ENCODE measurements at regions not wholly inside any gene's neighbourhood (a gene's known extent, or its start where the extent isn't known, plus 50 kb on each side); places are given as distances from the start of the nearest gene placed in this dataset.

- no peak for TF ChIP-seq CTCF (conservative IDR thresholded peaks at IDR 0.05; ENCODE audit: low read depth, low read length)
- H3K4me3 ChIP-seq (ENCODE audit: low read depth, low read length): no peak overlapping the region
- peak; percentile 46 for DNase-seq (ENCODE audit: low read depth)
These were observed 111.2 kb upstream of the CST7 start for GRCh38 chr20:24837781-24838450.

DNA sequence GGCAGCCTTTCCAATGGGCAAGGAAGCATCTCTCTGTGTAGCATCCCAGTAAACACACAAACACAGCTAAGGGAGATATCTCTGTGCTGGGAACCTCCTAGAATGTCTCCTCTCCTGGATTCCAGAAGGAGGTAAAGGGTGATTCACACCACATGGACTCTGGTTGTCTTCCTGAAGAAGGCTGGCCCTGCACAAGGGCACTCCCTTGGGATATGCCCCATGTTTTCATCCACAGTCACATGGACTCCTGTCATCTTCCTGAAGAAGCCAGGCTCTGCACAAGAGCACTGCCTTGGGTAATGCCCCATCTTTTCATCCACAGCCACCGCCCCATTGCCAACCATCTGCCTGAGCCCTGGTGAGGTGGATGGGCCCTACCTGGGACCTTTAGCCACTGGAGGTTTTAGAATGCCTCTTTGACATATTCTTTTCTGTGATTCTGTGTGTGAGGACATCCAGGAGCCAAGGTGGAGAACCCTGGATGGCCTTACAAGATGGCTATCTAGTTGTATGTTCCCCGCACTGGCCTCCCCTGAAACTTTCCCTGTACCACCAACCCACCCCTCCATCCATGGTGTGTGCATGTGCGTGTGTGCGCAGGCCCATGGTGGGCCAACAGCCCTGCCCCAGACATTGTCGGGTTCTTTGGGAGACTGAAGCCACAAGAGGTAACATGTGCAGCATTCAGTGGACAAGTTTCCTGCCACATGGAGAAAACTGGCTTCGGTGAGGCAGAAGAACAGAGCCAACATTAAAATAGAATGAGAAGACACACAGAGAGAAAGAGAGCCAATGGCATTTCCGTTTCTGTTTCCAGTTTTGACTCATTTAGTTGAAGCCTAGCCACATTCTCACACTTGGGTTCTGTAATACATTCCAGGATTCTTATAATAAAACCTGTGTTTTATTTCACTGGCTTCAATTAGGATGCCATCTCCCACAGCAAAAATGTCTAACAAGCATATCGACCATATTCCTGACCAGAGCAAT, 110.2 kb upstream of the CST7 start:
- TF ChIP-seq CTCF (conservative IDR thresholded peaks at IDR 0.05; ENCODE audit: low read depth, low read length): no peak
- no peak for DNase-seq (ENCODE audit: low read depth)
- H3K4me3 ChIP-seq (ENCODE audit: low read depth, low read length): no peak overlapping the region

DNA sequence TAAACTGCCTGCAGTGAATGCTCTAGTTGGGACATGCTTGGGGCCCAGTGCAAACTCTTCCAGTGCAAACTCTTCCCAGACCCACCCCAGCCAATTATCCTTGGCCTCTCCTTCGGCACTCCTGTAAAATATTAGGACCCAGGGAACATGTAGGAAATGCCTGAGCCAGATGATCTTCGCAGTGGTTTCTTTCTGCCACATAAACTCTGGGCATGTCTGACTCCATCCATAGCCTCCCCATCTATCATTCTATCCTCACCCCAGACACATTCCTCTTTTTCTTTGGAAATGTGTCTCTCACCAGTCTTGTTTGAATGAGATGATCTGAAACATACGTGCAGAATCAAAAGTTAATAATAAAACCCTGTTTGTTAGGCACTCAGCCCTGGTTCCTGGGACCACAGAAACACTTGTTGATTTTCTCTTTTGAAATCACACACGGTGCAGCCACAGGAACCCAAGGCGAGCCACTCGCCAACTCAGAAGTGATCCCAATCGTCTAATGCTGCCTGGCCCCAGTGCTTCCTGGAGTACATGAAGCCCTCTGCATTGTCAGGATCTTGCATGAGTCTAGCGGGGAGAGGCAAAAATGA, 108.9 kb upstream of the CST7 start:
- no peak for DNase-seq (ENCODE audit: low read depth)
- no peak overlapping the region for H3K4me3 ChIP-seq (ENCODE audit: low read depth, low read length)
- TF ChIP-seq CTCF (conservative IDR thresholded peaks at IDR 0.05; ENCODE audit: low read depth, low read length): no peak

DNA sequence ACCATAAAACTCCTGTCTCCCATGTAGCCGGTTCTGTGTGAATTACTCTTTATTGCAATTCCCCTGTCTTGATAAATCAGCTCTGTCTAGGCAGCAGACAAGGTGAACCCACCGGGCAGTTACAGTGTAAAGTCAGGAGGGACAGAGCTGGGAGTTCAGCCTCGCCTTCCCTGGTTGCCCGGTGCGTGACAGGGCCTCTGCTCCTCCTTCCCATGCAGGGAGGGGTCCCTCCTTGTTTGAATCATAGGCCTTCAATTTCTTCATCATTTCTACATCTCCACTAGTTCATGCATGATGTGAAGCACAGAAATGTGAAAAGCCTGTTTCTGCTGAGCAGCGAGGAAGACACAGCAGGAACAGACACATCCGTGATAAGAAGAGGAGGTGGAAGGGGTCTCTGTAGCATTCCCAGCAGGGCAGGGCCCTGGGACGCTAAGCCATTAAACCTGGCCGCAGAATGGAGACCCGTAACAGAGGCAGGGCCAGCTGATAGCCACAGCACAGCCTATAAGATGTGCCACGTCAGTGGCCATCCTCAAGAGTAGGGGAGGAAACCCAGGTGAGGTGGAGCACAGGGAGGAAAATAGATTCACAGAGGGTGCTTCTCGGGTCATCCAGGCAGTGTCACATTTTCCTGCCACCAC, 106.7 kb upstream of the CST7 start:
- H3K4me3 ChIP-seq (ENCODE audit: low read depth, low read length): no peak overlapping the region
- no peak for TF ChIP-seq CTCF (conservative IDR thresholded peaks at IDR 0.05; ENCODE audit: low read depth, low read length)
- no peak for DNase-seq (ENCODE audit: low read depth)

DNA sequence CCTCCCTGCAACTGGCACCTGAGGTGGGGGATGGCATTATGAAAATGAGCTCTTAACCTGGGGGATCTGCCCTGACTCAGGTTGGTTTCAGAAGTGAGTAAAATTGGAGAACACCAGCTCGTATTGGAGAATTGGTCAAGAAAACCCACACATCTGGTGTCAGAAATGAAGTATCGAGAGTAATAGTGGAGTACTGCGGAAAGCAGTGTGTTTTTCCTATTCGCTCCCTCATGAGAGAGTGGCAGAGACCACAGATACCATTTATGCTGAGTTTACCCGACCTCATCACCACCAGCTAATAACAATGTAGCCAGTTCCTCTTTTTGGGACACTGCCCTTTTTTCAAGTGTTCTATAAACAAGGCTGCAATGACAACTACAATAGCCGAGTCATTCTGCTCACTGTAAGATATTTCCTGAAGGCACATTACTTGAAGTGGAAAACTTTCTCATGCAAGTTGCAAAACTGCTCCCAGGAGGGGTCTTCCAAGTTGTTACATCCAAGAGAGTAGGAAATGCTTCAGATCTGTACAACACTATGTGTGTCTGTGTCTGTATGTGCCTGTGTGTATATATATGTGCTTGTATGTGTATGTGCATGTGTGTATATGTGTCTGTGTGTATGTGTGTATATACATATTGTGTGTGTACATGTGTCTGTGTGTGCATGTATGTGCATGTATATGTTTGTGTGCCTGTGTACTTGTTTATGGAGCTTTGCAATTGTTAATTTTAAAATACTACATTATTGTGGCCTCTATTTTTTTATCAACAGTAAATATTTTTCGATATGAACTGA, 106.0 kb upstream of the CST7 start:
- no peak overlapping the region for H3K4me3 ChIP-seq (ENCODE audit: low read depth, low read length)
- TF ChIP-seq CTCF (conservative IDR thresholded peaks at IDR 0.05; ENCODE audit: low read depth, low read length): no peak
- no peak for DNase-seq (ENCODE audit: low read depth)

DNA sequence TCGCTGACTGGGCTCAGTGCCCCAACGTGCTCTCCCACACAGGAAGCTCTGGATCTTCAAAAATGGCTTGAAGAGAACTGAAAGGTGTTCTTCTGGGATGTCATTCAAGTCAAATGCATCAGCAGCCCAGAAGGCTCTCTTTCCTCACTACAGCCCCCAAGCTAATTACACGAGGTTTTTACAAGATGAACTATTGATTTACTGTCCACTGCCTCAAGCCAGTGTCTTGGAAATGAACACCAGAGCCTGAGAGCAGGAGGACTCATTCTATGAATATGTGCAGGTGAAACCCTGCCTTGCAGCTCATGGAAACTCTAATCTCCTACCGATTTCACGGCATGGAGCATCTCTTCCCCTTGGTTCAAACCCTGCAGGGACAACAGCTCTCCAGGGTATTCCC, 98.9 kb upstream of the CST7 start:
- TF ChIP-seq CTCF (conservative IDR thresholded peaks at IDR 0.05; ENCODE audit: low read depth, low read length): no peak
- DNase-seq (ENCODE audit: low read depth): no peak

More for the DNA sequence above, 98.9 kb upstream of the CST7 start:
- H3K4me3 ChIP-seq (ENCODE audit: low read depth, low read length): no peak overlapping the region

All from epithelial cell of proximal tubule (primary cell).